ENCODE measurements at regions not wholly inside any gene's neighbourhood (a gene's known extent, or its start where the extent isn't known, plus 50 kb on each side); places are given as distances from the start of the nearest gene placed in this dataset.

DNA sequence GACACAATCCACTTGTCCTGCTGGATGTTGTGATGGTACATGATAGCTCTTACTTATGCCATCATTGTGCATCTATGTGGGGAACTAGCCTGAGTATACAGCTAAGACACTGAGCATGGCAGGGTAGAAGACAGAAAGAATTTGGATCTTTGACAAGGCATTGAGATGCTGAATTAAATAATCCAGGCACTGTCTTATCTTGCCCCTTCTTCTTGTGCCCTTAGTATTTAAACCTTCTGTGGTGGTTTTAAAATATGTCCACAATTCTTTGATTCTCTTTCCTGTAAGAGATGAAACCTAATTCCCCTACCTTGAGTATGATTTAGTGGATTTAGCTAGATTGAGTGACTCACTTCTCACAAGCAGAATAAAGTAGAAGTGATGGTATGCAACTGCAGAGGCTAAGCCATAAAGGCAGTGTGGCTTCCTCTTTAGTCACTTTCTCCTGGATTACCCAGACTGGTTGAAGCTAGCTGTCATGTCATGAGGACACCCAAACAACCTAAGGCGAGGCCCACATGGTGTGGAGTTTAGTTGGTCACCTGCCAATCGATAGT, 174.0 kb upstream of the NREP start:
- no peak for DNase-seq (ENCODE audit: low spot score)
- Histone ChIP-seq H3K27me3 (replicated peaks; ENCODE audit: insufficient read depth) (no peaks in the 10 kb centered on the region), H3K36me3 (no peaks in the 10 kb centered on the region), H3K4me1 (replicated peaks) (no peaks in the 10 kb centered on the region), H3K4me3 (no peak overlapping the region), H3K27ac (no peak overlapping the region), H3K9me3 (no peaks in the 10 kb centered on the region)
- intact Hi-C loops (cut with DNase I), result no loop called here
- TF ChIP-seq POLR2AphosphoS5 (IDR thresholded peaks at IDR 0.05), result no peak
- TF ChIP-seq, protein P1, sequence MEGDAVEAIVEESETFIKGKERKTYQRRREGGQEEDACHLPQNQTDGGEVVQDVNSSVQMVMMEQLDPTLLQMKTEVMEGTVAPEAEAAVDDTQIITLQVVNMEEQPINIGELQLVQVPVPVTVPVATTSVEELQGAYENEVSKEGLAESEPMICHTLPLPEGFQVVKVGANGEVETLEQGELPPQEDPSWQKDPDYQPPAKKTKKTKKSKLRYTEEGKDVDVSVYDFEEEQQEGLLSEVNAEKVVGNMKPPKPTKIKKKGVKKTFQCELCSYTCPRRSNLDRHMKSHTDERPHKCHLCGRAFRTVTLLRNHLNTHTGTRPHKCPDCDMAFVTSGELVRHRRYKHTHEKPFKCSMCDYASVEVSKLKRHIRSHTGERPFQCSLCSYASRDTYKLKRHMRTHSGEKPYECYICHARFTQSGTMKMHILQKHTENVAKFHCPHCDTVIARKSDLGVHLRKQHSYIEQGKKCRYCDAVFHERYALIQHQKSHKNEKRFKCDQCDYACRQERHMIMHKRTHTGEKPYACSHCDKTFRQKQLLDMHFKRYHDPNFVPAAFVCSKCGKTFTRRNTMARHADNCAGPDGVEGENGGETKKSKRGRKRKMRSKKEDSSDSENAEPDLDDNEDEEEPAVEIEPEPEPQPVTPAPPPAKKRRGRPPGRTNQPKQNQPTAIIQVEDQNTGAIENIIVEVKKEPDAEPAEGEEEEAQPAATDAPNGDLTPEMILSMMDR (IDR thresholded peaks at IDR 0.05), result no peak
- no peak for TF ChIP-seq POLR2A (IDR thresholded peaks at IDR 0.05)
- 94% methylated on average over 2 of the region's 2 CpGs for WGBS

DNA sequence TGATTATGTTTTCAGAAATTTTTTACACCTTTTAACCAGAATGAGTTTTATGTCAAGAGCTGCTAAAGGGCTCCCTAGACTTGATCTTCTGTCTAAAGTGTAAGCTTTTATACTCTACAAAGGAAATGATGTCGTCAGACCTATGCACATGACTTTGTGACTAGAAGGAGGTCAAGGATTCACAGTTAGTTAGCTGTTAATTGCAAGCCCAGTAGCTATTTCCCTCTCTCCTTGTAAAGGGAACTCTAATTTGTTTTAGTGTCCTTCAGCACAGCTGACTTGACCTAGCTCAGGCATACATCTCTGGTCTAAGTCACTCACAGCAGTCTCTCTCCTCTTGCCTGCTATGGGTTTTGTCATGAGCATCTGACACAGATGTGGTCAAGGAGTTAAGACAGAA, 173.5 kb upstream of the NREP start:
- no peak for DNase-seq (ENCODE audit: low spot score)
- Histone ChIP-seq H3K27me3 (replicated peaks; ENCODE audit: insufficient read depth) (no peaks in the 10 kb centered on the region), H3K4me1 (replicated peaks) (no peaks in the 10 kb centered on the region), H3K4me3 (no peak overlapping the region), H3K36me3 (no peaks in the 10 kb centered on the region), H3K27ac (no peak overlapping the region), H3K9me3 (no peaks in the 10 kb centered on the region)
- intact Hi-C loops (cut with DNase I), result no loop called here
- TF ChIP-seq POLR2AphosphoS5 (IDR thresholded peaks at IDR 0.05) (no peak), POLR2A (IDR thresholded peaks at IDR 0.05) (no peak)
- TF ChIP-seq, protein P1 (IDR thresholded peaks at IDR 0.05), result no peak
- WGBS, result 70% methylated on average over 1 of the region's 1 CpG

GRCh38 chr5:111929867-111930266, 172.9 kb upstream of the NREP start:
- TF ChIP-seq POLR2AphosphoS5 (IDR thresholded peaks at IDR 0.05) (no peak), POLR2A (IDR thresholded peaks at IDR 0.05) (no peak)
- intact Hi-C loops (cut with DNase I), result no loop called here
- 83% methylated on average over 1 of the region's 1 CpG for WGBS
- DNase-seq (ENCODE audit: low spot score), result no peak
- Histone ChIP-seq H3K9me3 (no peaks in the 10 kb centered on the region), H3K4me3 (no peak overlapping the region), H3K27me3 (replicated peaks; ENCODE audit: insufficient read depth) (no peaks in the 10 kb centered on the region), H3K27ac (no peak overlapping the region), H3K4me1 (replicated peaks) (no peaks in the 10 kb centered on the region), H3K36me3 (no peaks in the 10 kb centered on the region)

DNA sequence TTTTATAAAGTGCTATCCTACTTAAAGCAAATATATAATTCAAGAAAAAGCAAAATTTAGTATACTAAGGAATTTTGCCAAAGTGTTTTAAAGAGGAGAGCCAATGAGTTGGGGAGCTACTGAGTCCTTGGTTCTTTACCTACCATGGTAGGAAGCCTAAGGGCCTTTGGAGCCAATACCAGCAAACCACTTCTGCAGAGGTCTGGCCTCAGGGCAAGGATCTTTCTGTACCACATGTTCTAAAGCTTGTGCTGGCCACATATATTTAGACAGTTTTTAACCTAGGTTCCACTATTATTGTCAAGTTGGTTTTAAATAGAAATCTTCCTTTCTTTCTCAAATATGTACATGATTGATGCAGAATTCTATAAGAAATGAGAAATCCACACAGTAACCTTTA, 172.3 kb upstream of the NREP start:
- no peaks in the 10 kb centered on the region for H3K4me1 ChIP-seq (replicated peaks)
- no peaks in the 10 kb centered on the region for H3K36me3 ChIP-seq
- TF ChIP-seq POLR2A (IDR thresholded peaks at IDR 0.05) (no peak), POLR2AphosphoS5 (IDR thresholded peaks at IDR 0.05) (no peak)
- TF ChIP-seq, protein P1 (IDR thresholded peaks at IDR 0.05), result no peak
- no peak overlapping the region for H3K27ac ChIP-seq
- H3K27me3 ChIP-seq (replicated peaks; ENCODE audit: insufficient read depth), result no peaks in the 10 kb centered on the region
- H3K4me3 ChIP-seq, result no peak overlapping the region
- DNase-seq (ENCODE audit: low spot score), result no peak
- intact Hi-C loops (cut with DNase I), result no loop called here
- no peaks in the 10 kb centered on the region for H3K9me3 ChIP-seq

DNA sequence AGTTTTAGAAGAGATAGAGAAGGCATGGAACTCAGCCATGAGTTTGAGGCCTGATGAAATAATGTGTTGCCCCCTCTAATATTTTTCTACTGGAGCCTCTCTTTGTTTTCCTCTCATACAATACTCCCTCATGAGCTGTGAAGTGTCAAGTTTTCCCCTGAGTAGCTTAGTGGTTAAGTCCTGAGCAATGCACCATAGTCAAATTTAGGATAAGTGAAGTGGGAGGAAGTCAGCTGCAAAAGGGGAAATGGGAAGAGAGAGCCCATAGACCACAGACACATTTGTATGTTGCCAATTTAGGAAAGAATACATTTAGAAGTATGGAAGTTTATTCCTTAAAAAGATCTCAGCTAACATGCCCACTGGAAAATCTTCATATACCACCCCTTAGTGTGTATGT, 171.5 kb upstream of the NREP start:
- Histone ChIP-seq H3K4me3 (no peak overlapping the region), H3K36me3 (no peaks in the 10 kb centered on the region), H3K9me3 (no peaks in the 10 kb centered on the region), H3K4me1 (replicated peaks) (no peaks in the 10 kb centered on the region), H3K27me3 (replicated peaks; ENCODE audit: insufficient read depth) (no peaks in the 10 kb centered on the region), H3K27ac (no peak overlapping the region)
- intact Hi-C loops (cut with DNase I), result no loop called here
- TF ChIP-seq POLR2A (IDR thresholded peaks at IDR 0.05), result no peak
- no peak for TF ChIP-seq POLR2AphosphoS5 (IDR thresholded peaks at IDR 0.05)
- TF ChIP-seq, protein P1 (IDR thresholded peaks at IDR 0.05), result no peak
- no peak for DNase-seq (ENCODE audit: low spot score)

Data from prostate gland (tissue), 2 donors.